ENCODE measurements at regions not wholly inside any gene's neighbourhood (a gene's known extent, or its start where the extent isn't known, plus 50 kb on each side); places are given as distances from the start of the nearest gene placed in this dataset.

DNA sequence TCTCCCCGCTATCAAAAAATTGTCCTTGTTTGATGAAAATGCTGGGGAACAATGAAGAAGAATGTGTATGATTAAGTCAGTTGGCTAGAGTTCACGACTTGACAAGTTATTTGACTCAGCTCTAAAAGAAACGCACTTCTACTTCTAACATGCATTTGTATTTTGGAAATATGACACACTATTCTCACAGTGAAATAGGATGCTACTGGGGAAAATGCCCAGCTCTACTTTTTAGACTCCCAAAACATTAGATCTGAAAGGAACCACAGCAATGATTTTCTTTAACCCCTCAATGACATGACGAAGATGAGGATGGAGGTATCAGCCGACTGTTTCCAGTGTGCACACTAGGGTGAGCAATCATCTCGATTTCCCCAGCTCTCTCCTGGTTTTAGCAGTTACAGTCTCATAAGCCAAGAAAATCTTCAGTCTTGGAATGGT, 83.6 kb upstream of the PCSK1 start:
- no peak for TF ChIP-seq EP300 (IDR thresholded peaks at IDR 0.05)
- TF ChIP-seq, protein P1, sequence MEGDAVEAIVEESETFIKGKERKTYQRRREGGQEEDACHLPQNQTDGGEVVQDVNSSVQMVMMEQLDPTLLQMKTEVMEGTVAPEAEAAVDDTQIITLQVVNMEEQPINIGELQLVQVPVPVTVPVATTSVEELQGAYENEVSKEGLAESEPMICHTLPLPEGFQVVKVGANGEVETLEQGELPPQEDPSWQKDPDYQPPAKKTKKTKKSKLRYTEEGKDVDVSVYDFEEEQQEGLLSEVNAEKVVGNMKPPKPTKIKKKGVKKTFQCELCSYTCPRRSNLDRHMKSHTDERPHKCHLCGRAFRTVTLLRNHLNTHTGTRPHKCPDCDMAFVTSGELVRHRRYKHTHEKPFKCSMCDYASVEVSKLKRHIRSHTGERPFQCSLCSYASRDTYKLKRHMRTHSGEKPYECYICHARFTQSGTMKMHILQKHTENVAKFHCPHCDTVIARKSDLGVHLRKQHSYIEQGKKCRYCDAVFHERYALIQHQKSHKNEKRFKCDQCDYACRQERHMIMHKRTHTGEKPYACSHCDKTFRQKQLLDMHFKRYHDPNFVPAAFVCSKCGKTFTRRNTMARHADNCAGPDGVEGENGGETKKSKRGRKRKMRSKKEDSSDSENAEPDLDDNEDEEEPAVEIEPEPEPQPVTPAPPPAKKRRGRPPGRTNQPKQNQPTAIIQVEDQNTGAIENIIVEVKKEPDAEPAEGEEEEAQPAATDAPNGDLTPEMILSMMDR (IDR thresholded peaks at IDR 0.05): no peak
- TF ChIP-seq POLR2A (IDR thresholded peaks at IDR 0.05): no peak
- no peak for TF ChIP-seq POLR2AphosphoS5 (IDR thresholded peaks at IDR 0.05)

Data from suprapubic skin (tissue), 4 donors.